ENCODE measurements at regions not wholly inside any gene's neighbourhood (a gene's known extent, or its start where the extent isn't known, plus 50 kb on each side); places are given as distances from the start of the nearest gene placed in this dataset.

- TF ChIP-seq POLR2AphosphoS5 (IDR thresholded peaks at IDR 0.05; ENCODE audit: low read depth) = no peak
- TF ChIP-seq, protein P1, sequence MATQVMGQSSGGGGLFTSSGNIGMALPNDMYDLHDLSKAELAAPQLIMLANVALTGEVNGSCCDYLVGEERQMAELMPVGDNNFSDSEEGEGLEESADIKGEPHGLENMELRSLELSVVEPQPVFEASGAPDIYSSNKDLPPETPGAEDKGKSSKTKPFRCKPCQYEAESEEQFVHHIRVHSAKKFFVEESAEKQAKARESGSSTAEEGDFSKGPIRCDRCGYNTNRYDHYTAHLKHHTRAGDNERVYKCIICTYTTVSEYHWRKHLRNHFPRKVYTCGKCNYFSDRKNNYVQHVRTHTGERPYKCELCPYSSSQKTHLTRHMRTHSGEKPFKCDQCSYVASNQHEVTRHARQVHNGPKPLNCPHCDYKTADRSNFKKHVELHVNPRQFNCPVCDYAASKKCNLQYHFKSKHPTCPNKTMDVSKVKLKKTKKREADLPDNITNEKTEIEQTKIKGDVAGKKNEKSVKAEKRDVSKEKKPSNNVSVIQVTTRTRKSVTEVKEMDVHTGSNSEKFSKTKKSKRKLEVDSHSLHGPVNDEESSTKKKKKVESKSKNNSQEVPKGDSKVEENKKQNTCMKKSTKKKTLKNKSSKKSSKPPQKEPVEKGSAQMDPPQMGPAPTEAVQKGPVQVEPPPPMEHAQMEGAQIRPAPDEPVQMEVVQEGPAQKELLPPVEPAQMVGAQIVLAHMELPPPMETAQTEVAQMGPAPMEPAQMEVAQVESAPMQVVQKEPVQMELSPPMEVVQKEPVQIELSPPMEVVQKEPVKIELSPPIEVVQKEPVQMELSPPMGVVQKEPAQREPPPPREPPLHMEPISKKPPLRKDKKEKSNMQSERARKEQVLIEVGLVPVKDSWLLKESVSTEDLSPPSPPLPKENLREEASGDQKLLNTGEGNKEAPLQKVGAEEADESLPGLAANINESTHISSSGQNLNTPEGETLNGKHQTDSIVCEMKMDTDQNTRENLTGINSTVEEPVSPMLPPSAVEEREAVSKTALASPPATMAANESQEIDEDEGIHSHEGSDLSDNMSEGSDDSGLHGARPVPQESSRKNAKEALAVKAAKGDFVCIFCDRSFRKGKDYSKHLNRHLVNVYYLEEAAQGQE (IDR thresholded peaks at IDR 0.05; ENCODE audit: insufficient replicate concordance, low read depth) = no peak
Measured at GRCh38 chr14:71709076-71709475, 223.2 kb upstream of the RGS6 start.
